ENCODE measurements at regions not wholly inside any gene's neighbourhood (a gene's known extent, or its start where the extent isn't known, plus 50 kb on each side); places are given as distances from the start of the nearest gene placed in this dataset.
A peak's percentile ranks its signal among the peaks of the same experiment; 100 is the strongest.

GRCh38 chr9:2559192-2560152 lies 62.1 kb upstream of the VLDLR start:
- intact Hi-C loops (cut with DNase I): no loop called here
- 59% methylated on average over 4 of the region's 5 CpGs for WGBS (ENCODE audit: insufficient coverage, low coverage, low lambda C conversion rate, missing lambda C conversion rate)

GRCh38 chr9:2560180-2560579 lies 61.4 kb upstream of the VLDLR start:
- ATAC-seq (peak in 1 of 4 donors; percentile 21), DNase-seq (no peak)
- H3K36me3 ChIP-seq: no peaks in the 10 kb centered on the region
- peak overlapping the region in 1 of 3 donors; percentile 18 for H3K27ac ChIP-seq
- no peak overlapping the region for H3K4me3 ChIP-seq
- H3K4me1 ChIP-seq: peaks cover 0 to 11% (median 0%) of the 10 kb centered on the region in 4 donors
- H3K9me3 ChIP-seq: no peaks in the 10 kb centered on the region
- intact Hi-C loops (cut with DNase I): no loop called here
- no peaks in the 10 kb centered on the region for H3K27me3 ChIP-seq
- TF ChIP-seq CTCF (IDR thresholded peaks at IDR 0.05) (no peak), POLR2A (IDR thresholded peaks at IDR 0.05) (no peak)

More at GRCh38 chr9:2559192-2560152, 62.1 kb upstream of the VLDLR start:
- H3K27ac ChIP-seq: peak overlapping the region in 1 of 3 donors; percentile 18
- no peaks in the 10 kb centered on the region for H3K27me3 ChIP-seq
- peak; percentile 87 to 100 (median 96) for ATAC-seq
- no peaks in the 10 kb centered on the region for H3K36me3 ChIP-seq
- peak; percentile 60 to 78 (median 78) for DNase-seq
- TF ChIP-seq POLR2A (IDR thresholded peaks at IDR 0.05) (no peak), CTCF (IDR thresholded peaks at IDR 0.05) (no peak)
- peaks cover 0 to 11% (median 0%) of the 10 kb centered on the region in 4 donors for H3K4me1 ChIP-seq
- no peaks in the 10 kb centered on the region for H3K9me3 ChIP-seq
- H3K4me3 ChIP-seq: no peak overlapping the region

- TF ChIP-seq CTCF (IDR thresholded peaks at IDR 0.05): no peak
- TF ChIP-seq POLR2A (IDR thresholded peaks at IDR 0.05): no peak
- Histone ChIP-seq H3K4me1 (peaks cover 0 to 5% (median 2%) of the 10 kb centered on the region in 4 donors), H3K4me3 (no peak overlapping the region), H3K27me3 (no peaks in the 10 kb centered on the region), H3K36me3 (no peaks in the 10 kb centered on the region), H3K9me3 (no peaks in the 10 kb centered on the region), H3K27ac (no peak overlapping the region)
- intact Hi-C loops (cut with DNase I): no loop called here
- no peak for ATAC-seq
- DNase-seq: no peak
- 90% methylated on average over 5 of the region's 6 CpGs for WGBS (ENCODE audit: insufficient coverage, low coverage, low lambda C conversion rate, missing lambda C conversion rate)
These were observed 55.8 kb upstream of the VLDLR start for GRCh38 chr9:2565676-2566340.

GRCh38 chr9:2567922-2568321 lies 53.7 kb upstream of the VLDLR start:
- H3K9me3 ChIP-seq: no peaks in the 10 kb centered on the region
- intact Hi-C loops (cut with DNase I): no loop called here
- H3K4me3 ChIP-seq: no peak overlapping the region
- no peak for TF ChIP-seq POLR2A (IDR thresholded peaks at IDR 0.05)
- no peak for TF ChIP-seq CTCF (IDR thresholded peaks at IDR 0.05)
- H3K36me3 ChIP-seq: no peaks in the 10 kb centered on the region
- no peak for DNase-seq
- peaks cover 0 to 12% (median 4%) of the 10 kb centered on the region in 4 donors for H3K4me1 ChIP-seq
- H3K27me3 ChIP-seq: no peaks in the 10 kb centered on the region
- peak in 1 of 4 donors; percentile 5 for ATAC-seq
- no peak overlapping the region for H3K27ac ChIP-seq
